Testis (tissue), 2 donors: ENCODE measurements at regions not wholly inside any gene's neighbourhood (a gene's known extent, or its start where the extent isn't known, plus 50 kb on each side); places are given as distances from the start of the nearest gene placed in this dataset.

ENCODE experiments used
- DNase-seq: peaks from one replicate; pipeline ENCODE4 v3.0.0-alpha.2; 2019
- H3K27ac ChIP-seq, 2 donors: fragments of 200-600 bp; sonication (generic); one replicate each; pipeline ENCODE4 v1.5.1; 2019
- H3K27me3 ChIP-seq: fragments of 200-600 bp; sonication (generic); one replicate; pipeline ENCODE4 v1.5.1; 2019
- H3K36me3 ChIP-seq: fragments of 200-600 bp; sonication (generic); one replicate; pipeline ENCODE4 v1.5.1; 2017; ENCODE audit warnings: low read depth; ENCODE audit errors: missing control alignments
- H3K4me1 ChIP-seq: fragments of 200-600 bp; sonication (generic); one replicate; pipeline ENCODE4 v1.5.1; 2019
- H3K4me3 ChIP-seq, 2 donors: fragments of 200-600 bp; sonication (generic); one replicate each; pipeline ENCODE4 v1.5.1; 2017 to 2019
- H3K9me3 ChIP-seq: fragments of 200-600 bp; sonication (generic); one replicate; pipeline ENCODE4 v1.5.1; 2017
- CTCF ChIP-seq, 3 experiments: fragments of 450-650 bp in 2 of 3; fragments of 200-600 bp in 1 of 3; sonication (generic) in 1 of 3; IDR thresholded peaks; one replicate each; pipeline ENCODE4 v1.5.1; 2016 to 2019; ENCODE audit warnings: antibody characterized with exemption in 3 of 3, mild to moderate bottlenecking in 2 of 3, moderate library complexity in 1 of 3
- POLR2A ChIP-seq: fragments of 450-650 bp; IDR thresholded peaks from one replicate; pipeline ENCODE4 v1.6.1; 2017; ENCODE audit warnings: antibody characterized with exemption, mild to moderate bottlenecking, moderate library complexity
- WGBS, 2 donors: methylation state at CpG; one replicate each; pipeline ENCODE4 v1.1.5; 2018; 5-methylcytosine and 5-hydroxymethylcytosine counted together
- intact Hi-C: fragments of 100-400 bp; cut with DNase I; formaldehyde crosslinking; loops from one replicate; pipeline ENCODE4 v1.15.1; 2023; ENCODE audit warnings: low total_unique reads

DNA sequence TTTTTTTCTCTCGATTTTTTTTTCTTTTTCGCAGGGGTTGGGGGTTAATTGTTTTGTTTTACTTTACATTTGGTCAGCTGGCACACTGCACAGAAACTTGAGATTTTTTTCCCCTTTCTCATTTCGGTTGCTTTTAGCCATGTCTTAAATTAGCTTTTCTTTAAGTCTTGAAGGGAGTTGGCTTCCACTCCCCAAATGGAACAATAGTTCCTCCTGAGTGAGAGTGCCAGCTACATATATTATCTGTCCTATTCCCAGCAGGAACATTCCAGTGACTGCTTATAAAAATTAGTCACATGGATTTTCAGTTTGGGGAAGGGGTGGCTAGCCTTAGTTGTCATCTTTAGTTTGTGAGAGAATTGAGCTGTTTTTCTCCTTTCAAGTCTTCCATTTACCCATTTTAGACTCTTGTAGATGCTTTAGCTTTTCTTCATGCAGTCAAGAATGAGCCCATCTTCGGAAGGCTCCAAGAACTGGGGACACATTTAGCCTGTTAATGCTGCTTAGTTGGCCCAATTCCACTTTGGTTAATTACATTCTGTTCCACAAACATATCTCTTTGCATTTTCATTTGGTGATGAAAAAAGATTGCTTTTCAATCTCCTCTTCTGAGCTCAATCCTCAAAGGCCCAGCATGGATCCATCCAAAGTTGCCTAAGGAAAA, 510.1 kb upstream of the CXADR start:
- Histone ChIP-seq H3K36me3 (no peaks in the 10 kb centered on the region), H3K4me3 (no peak overlapping the region), H3K27ac (no peak overlapping the region), H3K9me3 (no peaks in the 10 kb centered on the region), H3K4me1 (peaks cover 3% of the 10 kb centered on the region), H3K27me3 (no peaks in the 10 kb centered on the region)
- intact Hi-C loops = no loop called here
- TF ChIP-seq POLR2A (no peak), CTCF (IDR thresholded peaks at IDR 0.05) (no peak)
- 80 to 83% methylated on average over 4 of the region's 4 CpGs for WGBS, 2 donors
- no peak for DNase-seq

GRCh38 chr21:17003258-17003615, 509.6 kb upstream of the CXADR start:
- Histone ChIP-seq H3K9me3 (no peaks in the 10 kb centered on the region), H3K27me3 (no peaks in the 10 kb centered on the region), H3K4me3 (no peak overlapping the region), H3K36me3 (no peaks in the 10 kb centered on the region), H3K4me1 (peaks cover 3% of the 10 kb centered on the region), H3K27ac (no peak overlapping the region)
- no peak for DNase-seq
- intact Hi-C loops = no loop called here
- TF ChIP-seq POLR2A (no peak), CTCF (IDR thresholded peaks at IDR 0.05) (no peak)
- WGBS, 2 donors = 28 to 42% methylated on average over 1 of the region's 1 CpG

GRCh38 chr21:17003763-17004373, 509.0 kb upstream of the CXADR start:
- Histone ChIP-seq H3K4me1 (peaks cover 3% of the 10 kb centered on the region), H3K36me3 (no peaks in the 10 kb centered on the region), H3K27me3 (no peaks in the 10 kb centered on the region), H3K4me3 (no peak overlapping the region), H3K27ac (no peak overlapping the region), H3K9me3 (no peaks in the 10 kb centered on the region)
- 41 to 42% methylated on average over 3 of the region's 3 CpGs for WGBS, 2 donors
- intact Hi-C loops = no loop called here
- TF ChIP-seq POLR2A (no peak), CTCF (IDR thresholded peaks at IDR 0.05) (no peak)
- no peak for DNase-seq

DNA sequence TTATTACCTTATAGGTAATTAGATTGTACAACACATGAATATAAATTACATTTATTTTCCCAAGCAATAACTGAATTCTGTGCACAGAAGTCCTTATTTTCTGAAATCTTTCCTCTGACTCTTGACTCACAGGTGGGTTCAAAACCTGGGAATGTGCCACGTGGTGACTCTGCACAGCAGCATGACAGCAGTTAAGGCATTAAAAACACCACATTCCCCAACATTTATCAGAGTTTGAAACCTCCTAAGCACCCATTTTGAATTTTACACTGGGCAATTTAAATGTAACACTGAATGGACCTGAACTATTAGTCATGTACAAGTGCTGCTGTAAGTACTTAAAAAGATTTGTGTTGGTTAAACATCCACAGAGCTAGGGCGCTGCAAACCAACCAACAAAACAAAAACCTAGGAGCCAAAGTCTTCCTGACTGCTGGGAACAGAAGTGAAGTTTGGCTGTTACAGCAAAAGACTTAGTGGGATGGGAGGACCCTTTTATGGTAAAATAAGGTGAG, 480.6 kb upstream of the CXADR start:
- intact Hi-C loops = no loop called here
- 76 to 89% methylated on average over 2 of the region's 2 CpGs for WGBS, 2 donors
- TF ChIP-seq CTCF (IDR thresholded peaks at IDR 0.05) (no peak), POLR2A (no peak)

GRCh38 chr21:17044696-17045095, 468.1 kb upstream of the CXADR start:
- DNase-seq = no peak
- intact Hi-C loops = no loop called here
- 81 to 83% methylated on average over 3 of the region's 3 CpGs for WGBS, 2 donors
- Histone ChIP-seq H3K27ac (no peak overlapping the region), H3K36me3 (no peaks in the 10 kb centered on the region), H3K27me3 (no peaks in the 10 kb centered on the region), H3K4me3 (no peak overlapping the region), H3K4me1 (no peaks in the 10 kb centered on the region), H3K9me3 (no peaks in the 10 kb centered on the region)
- TF ChIP-seq CTCF (IDR thresholded peaks at IDR 0.05) = no peak
- TF ChIP-seq POLR2A = no peak

More for the DNA sequence above, 480.6 kb upstream of the CXADR start:
- Histone ChIP-seq H3K4me1 (no peaks in the 10 kb centered on the region), H3K36me3 (no peaks in the 10 kb centered on the region), H3K4me3 (no peak overlapping the region), H3K9me3 (no peaks in the 10 kb centered on the region), H3K27ac (no peak overlapping the region), H3K27me3 (no peaks in the 10 kb centered on the region)
- no peak for DNase-seq
